Progenitor cell of endocrine pancreas (in vitro differentiated cells): ENCODE measurements at regions not wholly inside any gene's neighbourhood (a gene's known extent, or its start where the extent isn't known, plus 50 kb on each side); places are given as distances from the start of the nearest gene placed in this dataset.

ENCODE experiments used
- DNase-seq: peaks from one replicate; pipeline ENCODE4 v3.0.0; 2021; ENCODE audit warnings: low spot score; ENCODE audit not compliant: unreplicated experiment
- H3K27ac Mint-ChIP-seq: 2 replicates; pipeline ENCODE4 v1.8.0; 2021; ENCODE audit warnings: mild to moderate bottlenecking, moderate library complexity, mixed read lengths
- H3K27me3 Mint-ChIP-seq: 2 replicates; pipeline ENCODE4 v1.8.0; 2021; ENCODE audit warnings: mixed read lengths
- H3K36me3 Mint-ChIP-seq: 2 replicates; pipeline ENCODE4 v1.8.0; 2022; ENCODE audit warnings: mixed read lengths; ENCODE audit not compliant: insufficient read depth
- H3K4me1 Mint-ChIP-seq: 2 replicates; pipeline ENCODE4 v1.8.0; 2021; ENCODE audit warnings: low read depth, mixed read lengths
- H3K4me3 Mint-ChIP-seq: 2 replicates; pipeline ENCODE4 v1.8.0; 2021; ENCODE audit warnings: low read depth, mild to moderate bottlenecking, moderate library complexity, mixed read lengths
- H3K9me3 Mint-ChIP-seq: 2 replicates; pipeline ENCODE4 v1.8.0; 2021; ENCODE audit warnings: low read depth, mixed read lengths
- TF ChIP-seq, protein P1 (sequence below): fragments of 200-600 bp; sonication (generic); IDR thresholded peaks from one replicate; pipeline ENCODE4 v1.5.0; 2021; ENCODE audit warnings: antibody characterized with exemption, mild to moderate bottlenecking; ENCODE audit not compliant: unreplicated experiment

- DNase-seq: no peak
- Mint-ChIP-seq H3K27ac (no peak overlapping the region), H3K4me1 (no peaks in the 10 kb centered on the region), H3K4me3 (no peak overlapping the region), H3K9me3 (no peaks in the 10 kb centered on the region), H3K36me3 (no peaks in the 10 kb centered on the region), H3K27me3 (no peaks in the 10 kb centered on the region)
- TF ChIP-seq, protein P1, sequence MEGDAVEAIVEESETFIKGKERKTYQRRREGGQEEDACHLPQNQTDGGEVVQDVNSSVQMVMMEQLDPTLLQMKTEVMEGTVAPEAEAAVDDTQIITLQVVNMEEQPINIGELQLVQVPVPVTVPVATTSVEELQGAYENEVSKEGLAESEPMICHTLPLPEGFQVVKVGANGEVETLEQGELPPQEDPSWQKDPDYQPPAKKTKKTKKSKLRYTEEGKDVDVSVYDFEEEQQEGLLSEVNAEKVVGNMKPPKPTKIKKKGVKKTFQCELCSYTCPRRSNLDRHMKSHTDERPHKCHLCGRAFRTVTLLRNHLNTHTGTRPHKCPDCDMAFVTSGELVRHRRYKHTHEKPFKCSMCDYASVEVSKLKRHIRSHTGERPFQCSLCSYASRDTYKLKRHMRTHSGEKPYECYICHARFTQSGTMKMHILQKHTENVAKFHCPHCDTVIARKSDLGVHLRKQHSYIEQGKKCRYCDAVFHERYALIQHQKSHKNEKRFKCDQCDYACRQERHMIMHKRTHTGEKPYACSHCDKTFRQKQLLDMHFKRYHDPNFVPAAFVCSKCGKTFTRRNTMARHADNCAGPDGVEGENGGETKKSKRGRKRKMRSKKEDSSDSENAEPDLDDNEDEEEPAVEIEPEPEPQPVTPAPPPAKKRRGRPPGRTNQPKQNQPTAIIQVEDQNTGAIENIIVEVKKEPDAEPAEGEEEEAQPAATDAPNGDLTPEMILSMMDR: no peak
These were observed 381.5 kb upstream of the PRKX start for GRCh38 chrX:4094926-4095325.

DNA sequence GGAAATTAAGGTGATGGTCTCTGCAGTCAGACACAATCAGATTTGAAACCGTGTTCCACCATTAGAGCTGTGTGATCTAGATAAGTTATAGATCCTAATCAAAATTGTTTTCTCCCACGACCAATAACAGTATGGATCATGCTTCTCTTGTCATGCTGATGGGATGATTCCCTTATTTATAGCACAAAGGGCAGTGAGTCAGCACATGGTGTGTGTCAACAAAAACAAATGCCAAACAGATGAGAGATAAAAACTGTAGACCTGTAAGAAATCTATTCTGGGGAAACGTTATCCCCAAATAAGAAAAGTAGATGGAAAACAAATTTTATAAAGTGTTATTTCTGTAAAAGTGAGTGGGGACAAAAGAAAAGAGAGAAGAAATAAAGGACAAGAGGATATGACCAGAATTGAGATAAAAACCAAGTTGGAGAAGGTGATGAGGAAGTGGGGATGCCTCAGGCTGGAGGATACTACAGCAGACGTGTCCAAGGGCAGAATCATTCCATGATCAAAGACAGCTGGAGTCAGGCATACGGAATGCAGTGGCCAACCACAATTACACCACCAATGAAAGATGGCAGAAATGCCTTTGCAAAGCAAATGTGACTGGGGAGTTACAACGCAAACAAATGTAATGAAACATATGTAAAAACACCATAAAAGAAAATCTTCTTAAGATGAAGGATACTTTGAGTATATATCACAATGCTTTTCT lies 377.8 kb upstream of the PRKX start:
- no peak overlapping the region for H3K4me3 Mint-ChIP-seq
- no peaks in the 10 kb centered on the region for H3K9me3 Mint-ChIP-seq
- H3K27ac Mint-ChIP-seq: no peak overlapping the region
- no peaks in the 10 kb centered on the region for H3K36me3 Mint-ChIP-seq
- H3K4me1 Mint-ChIP-seq: no peaks in the 10 kb centered on the region
- H3K27me3 Mint-ChIP-seq: no peaks in the 10 kb centered on the region
- DNase-seq: no peak
- TF ChIP-seq, protein P1: no peak

DNA sequence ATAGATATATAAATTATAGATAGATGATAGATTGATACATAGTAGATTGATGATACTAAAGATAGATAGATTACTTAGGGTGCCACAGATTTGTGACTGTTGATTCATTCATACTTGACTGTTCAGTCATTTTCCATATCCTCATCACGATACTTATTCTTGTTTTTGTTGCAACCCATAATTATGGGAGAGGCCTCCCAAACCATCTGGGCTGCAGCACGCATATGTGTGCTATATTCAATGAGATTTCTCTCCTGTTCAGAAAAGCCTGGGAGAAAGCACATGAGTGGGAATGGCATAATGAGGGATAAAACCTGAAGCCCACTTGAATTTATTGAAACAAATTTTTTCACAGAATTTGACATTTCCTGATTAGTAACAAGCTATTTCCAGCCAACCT lies 346.4 kb upstream of the PRKX start:
- Mint-ChIP-seq H3K4me3 (no peak overlapping the region), H3K9me3 (no peaks in the 10 kb centered on the region), H3K4me1 (no peaks in the 10 kb centered on the region), H3K36me3 (no peaks in the 10 kb centered on the region), H3K27ac (no peak overlapping the region), H3K27me3 (no peaks in the 10 kb centered on the region)
- no peak for DNase-seq
- TF ChIP-seq, protein P1: no peak

DNA sequence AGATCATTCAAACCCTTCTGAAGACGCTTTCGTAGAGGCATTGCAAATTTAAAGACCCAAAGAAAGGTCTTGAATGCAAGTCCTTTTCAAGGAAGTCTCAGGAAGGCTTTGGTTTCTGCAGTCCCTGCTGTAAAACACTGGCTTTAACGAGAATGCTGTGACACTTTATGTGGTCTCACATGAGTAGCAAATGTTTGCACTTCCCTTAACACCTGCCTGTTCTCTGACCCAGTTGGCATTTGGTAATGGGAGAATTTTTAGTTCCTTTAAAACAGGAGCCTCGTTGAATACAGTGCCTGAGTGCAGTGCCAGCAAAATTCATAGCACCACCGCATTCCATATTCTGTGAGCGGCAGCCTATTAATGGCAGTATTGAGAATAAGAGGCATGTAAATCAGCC lies 330.5 kb upstream of the PRKX start:
- H3K27me3 Mint-ChIP-seq: no peaks in the 10 kb centered on the region
- TF ChIP-seq, protein P1: no peak
- H3K36me3 Mint-ChIP-seq: no peaks in the 10 kb centered on the region
- no peaks in the 10 kb centered on the region for H3K9me3 Mint-ChIP-seq
- DNase-seq: no peak
- no peak overlapping the region for H3K4me3 Mint-ChIP-seq
- no peak overlapping the region for H3K27ac Mint-ChIP-seq
- no peaks in the 10 kb centered on the region for H3K4me1 Mint-ChIP-seq

DNA sequence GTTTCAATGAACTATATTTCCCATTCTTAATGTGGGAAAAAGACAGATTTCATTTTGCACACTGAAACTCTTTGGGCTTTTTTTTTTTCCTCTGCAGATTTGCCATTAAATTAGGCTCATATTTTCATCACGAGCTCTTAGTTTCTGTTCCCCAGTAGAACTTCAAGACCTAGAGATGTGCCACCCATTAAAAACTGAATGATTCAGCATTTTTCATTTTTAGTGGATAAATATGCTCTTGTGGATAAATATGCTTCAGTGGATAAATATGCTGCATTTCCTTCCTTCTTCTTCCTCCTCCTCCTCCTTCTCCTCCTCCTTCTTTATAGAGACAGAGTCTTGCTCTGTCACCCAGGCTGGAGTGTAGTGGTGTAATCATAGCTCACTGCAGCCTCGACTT lies 322.4 kb upstream of the PRKX start:
- TF ChIP-seq, protein P1: no peak
- no peaks in the 10 kb centered on the region for H3K9me3 Mint-ChIP-seq
- no peak overlapping the region for H3K4me3 Mint-ChIP-seq
- no peak overlapping the region for H3K27ac Mint-ChIP-seq
- H3K27me3 Mint-ChIP-seq: no peaks in the 10 kb centered on the region
- H3K4me1 Mint-ChIP-seq: no peaks in the 10 kb centered on the region
- no peak for DNase-seq
- no peaks in the 10 kb centered on the region for H3K36me3 Mint-ChIP-seq
